ENCODE measurements at regions not wholly inside any gene's neighbourhood (a gene's known extent, or its start where the extent isn't known, plus 50 kb on each side); places are given as distances from the start of the nearest gene placed in this dataset.

GRCh38 chr13:34214686-34215085, 396.7 kb downstream of the RFC3 start:
- intact Hi-C loops (cut with DNase I): no loop called here
- ATAC-seq (no peak), DNase-seq (no peak)
- Histone ChIP-seq H3K27ac (no peak overlapping the region), H3K4me1 (no peaks in the 10 kb centered on the region), H3K9me3 (no peaks in the 10 kb centered on the region), H3K4me3 (no peak overlapping the region), H3K36me3 (no peaks in the 10 kb centered on the region), H3K27me3 (no peaks in the 10 kb centered on the region)
- WGBS, 4 donors: 86 to 96% (median 96%) methylated on average over 2 of the region's 2 CpGs
- TF ChIP-seq CTCF (IDR thresholded peaks at IDR 0.05): no peak
- no peak for TF ChIP-seq POLR2A (IDR thresholded peaks at IDR 0.05)

DNA sequence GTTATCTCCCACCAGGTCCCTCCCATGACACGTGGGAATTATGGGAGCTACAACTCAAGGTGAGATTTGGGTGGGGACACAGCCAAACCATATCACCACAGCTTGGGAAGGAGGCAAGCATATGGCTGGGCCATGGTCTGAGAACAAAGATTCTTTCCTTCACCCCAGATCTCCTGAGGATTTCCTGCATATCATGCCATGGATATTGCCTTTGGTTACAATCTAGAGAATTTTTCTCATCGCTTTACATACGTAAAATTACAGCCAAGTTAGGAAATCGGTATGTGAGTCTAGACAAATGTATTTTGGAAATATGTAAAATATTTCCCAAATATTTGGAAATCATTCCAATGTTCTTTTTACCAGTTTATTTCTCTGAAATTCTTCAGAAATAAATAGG, 398.3 kb downstream of the RFC3 start:
- DNase-seq (no peak), ATAC-seq (no peak)
- Histone ChIP-seq H3K4me3 (no peak overlapping the region), H3K36me3 (no peaks in the 10 kb centered on the region), H3K27ac (no peak overlapping the region), H3K9me3 (no peaks in the 10 kb centered on the region), H3K4me1 (no peaks in the 10 kb centered on the region), H3K27me3 (no peaks in the 10 kb centered on the region)
- TF ChIP-seq CTCF (IDR thresholded peaks at IDR 0.05) (no peak), POLR2A (IDR thresholded peaks at IDR 0.05) (no peak)
- intact Hi-C loops (cut with DNase I): no loop called here
- WGBS, 4 donors: 91 to 94% (median 93%) methylated on average over 4 of the region's 4 CpGs

GRCh38 chr13:34217343-34218025, 399.5 kb downstream of the RFC3 start:
- no peak overlapping the region for H3K27ac ChIP-seq
- no peaks in the 10 kb centered on the region for H3K9me3 ChIP-seq
- H3K4me1 ChIP-seq: no peaks in the 10 kb centered on the region
- H3K36me3 ChIP-seq: no peaks in the 10 kb centered on the region
- intact Hi-C loops (cut with DNase I): no loop called here
- H3K27me3 ChIP-seq: no peaks in the 10 kb centered on the region
- 71 to 81% (median 78%) methylated on average over 12 of the region's 12 CpGs for WGBS, 4 donors
- TF ChIP-seq CTCF (IDR thresholded peaks at IDR 0.05) (no peak), POLR2A (IDR thresholded peaks at IDR 0.05) (no peak)
- no peak overlapping the region for H3K4me3 ChIP-seq
- ATAC-seq (no peak), DNase-seq (no peak)

DNA sequence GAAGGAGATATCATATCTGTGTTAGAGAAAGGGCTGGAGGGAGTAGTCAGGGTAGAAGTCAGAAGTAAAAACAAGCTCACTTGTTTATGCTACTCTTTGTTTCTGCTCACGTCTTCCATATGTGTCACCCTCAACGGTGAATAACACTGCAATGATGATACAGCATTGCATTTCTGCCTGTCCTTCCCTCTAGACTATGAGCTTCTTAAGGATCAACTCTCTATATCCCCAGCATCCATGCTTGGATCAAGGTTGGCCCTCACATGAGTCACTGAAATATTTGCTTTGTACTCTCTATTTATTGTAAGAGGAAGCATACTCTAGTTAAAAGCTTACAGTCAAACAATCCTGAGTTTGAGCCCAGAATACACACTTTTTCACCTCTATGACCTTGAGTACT, 406.0 kb downstream of the RFC3 start:
- H3K36me3 ChIP-seq: no peaks in the 10 kb centered on the region
- no peak overlapping the region for H3K27ac ChIP-seq
- 73 to 86% (median 81%) methylated on average over 2 of the region's 2 CpGs for WGBS, 4 donors
- peaks cover 0 to 11% (median 3%) of the 10 kb centered on the region in 12 donors for H3K9me3 ChIP-seq
- H3K4me3 ChIP-seq: no peak overlapping the region
- DNase-seq (no peak), ATAC-seq (no peak)
- H3K27me3 ChIP-seq: no peaks in the 10 kb centered on the region
- TF ChIP-seq POLR2A (IDR thresholded peaks at IDR 0.05) (no peak), CTCF (IDR thresholded peaks at IDR 0.05) (no peak)
- no peaks in the 10 kb centered on the region for H3K4me1 ChIP-seq
- intact Hi-C loops (cut with DNase I): no loop called here

Measured in heart left ventricle (tissue), 16 donors.